Mucosa of gallbladder (tissue), 1 donor: ENCODE measurements at regions not wholly inside any gene's neighbourhood (a gene's known extent, or its start where the extent isn't known, plus 50 kb on each side); places are given as distances from the start of the nearest gene placed in this dataset.
A peak's percentile ranks its signal among the peaks of the same experiment; 100 is the strongest.

Experiments used
- DNase-seq: peaks from one replicate; pipeline ENCODE4 v3.0.0-alpha.2; 2020; ENCODE audit warnings: low spot score
- donor health status: DM: no; HTN: no; CAD: no.

- no peak for DNase-seq
These were observed 811.9 kb downstream of the MAFB start for GRCh38 chr20:39876976-39877635.

GRCh38 chr20:39875492-39876110 lies 813.4 kb downstream of the MAFB start:
- DNase-seq = no peak

GRCh38 chr20:39874049-39874893 lies 814.8 kb downstream of the MAFB start:
- peak; percentile 73 for DNase-seq

GRCh38 chr20:39873286-39873685 lies 815.8 kb downstream of the MAFB start:
- DNase-seq = no peak

GRCh38 chr20:39871013-39871412 lies 818.0 kb downstream of the MAFB start:
- no peak for DNase-seq

- no peak for DNase-seq
These were observed 823.6 kb downstream of the MAFB start for GRCh38 chr20:39865446-39865845.

- no peak for DNase-seq
These were observed 826.6 kb downstream of the MAFB start for GRCh38 chr20:39862470-39862891.

GRCh38 chr20:39861381-39861780 lies 827.7 kb downstream of the MAFB start:
- no peak for DNase-seq

- no peak for DNase-seq
These were observed 831.2 kb downstream of the MAFB start for GRCh38 chr20:39857835-39858234.

GRCh38 chr20:39857187-39857586 lies 831.8 kb downstream of the MAFB start:
- no peak for DNase-seq

- DNase-seq = no peak
These were observed 833.2 kb downstream of the MAFB start for GRCh38 chr20:39855799-39856198.

- DNase-seq = no peak
These were observed 834.0 kb downstream of the MAFB start for GRCh38 chr20:39855056-39855455.

GRCh38 chr20:39853636-39854035 lies 835.4 kb downstream of the MAFB start:
- no peak for DNase-seq

- DNase-seq = no peak
These were observed 836.0 kb downstream of the MAFB start for GRCh38 chr20:39853050-39853449.

- no peak for DNase-seq
These were observed 837.6 kb downstream of the MAFB start for GRCh38 chr20:39851459-39851858.

- DNase-seq = no peak
These were observed 838.2 kb downstream of the MAFB start for GRCh38 chr20:39850821-39851330.

- no peak for DNase-seq
These were observed 838.8 kb downstream of the MAFB start for GRCh38 chr20:39850246-39850645.

GRCh38 chr20:39849664-39850063 lies 839.4 kb downstream of the MAFB start:
- peak; percentile 77 for DNase-seq

GRCh38 chr20:39849171-39849570 lies 839.9 kb downstream of the MAFB start:
- DNase-seq = no peak

- no peak for DNase-seq
These were observed 849.5 kb downstream of the MAFB start for GRCh38 chr20:39839399-39840119.

GRCh38 chr20:39837561-39837960 lies 851.5 kb downstream of the MAFB start:
- no peak for DNase-seq
